Tibial nerve (tissue), 4 donors: ENCODE measurements at regions not wholly inside any gene's neighbourhood (a gene's known extent, or its start where the extent isn't known, plus 50 kb on each side); places are given as distances from the start of the nearest gene placed in this dataset.

Source experiments
- EP300 ChIP-seq, 2 donors: sonication (generic); formaldehyde crosslinking; IDR thresholded peaks; one replicate each; pipeline ENCODE4 v1.6.1; 2017; ENCODE audit warnings: antibody characterized with exemption in 2 of 2, mild to moderate bottlenecking in 1 of 2
- POLR2A ChIP-seq, 2 donors: fragments of 450-650 bp; IDR thresholded peaks; one replicate each; pipeline ENCODE4 v1.6.1; 2017; ENCODE audit warnings: antibody characterized with exemption in 2 of 2, mild to moderate bottlenecking in 2 of 2, moderate library complexity in 2 of 2
- TF ChIP-seq, protein P1 (sequence below), 5 experiments: fragments of 200-600 bp in 3 of 5; fragments of 450-650 bp in 2 of 5; sonication (generic) in 3 of 5; IDR thresholded peaks; one replicate each; pipeline ENCODE4 v1.5.1; 2016 to 2019; ENCODE audit warnings: antibody characterized with exemption in 5 of 5, mild to moderate bottlenecking in 3 of 5, moderate library complexity in 2 of 5

DNA sequence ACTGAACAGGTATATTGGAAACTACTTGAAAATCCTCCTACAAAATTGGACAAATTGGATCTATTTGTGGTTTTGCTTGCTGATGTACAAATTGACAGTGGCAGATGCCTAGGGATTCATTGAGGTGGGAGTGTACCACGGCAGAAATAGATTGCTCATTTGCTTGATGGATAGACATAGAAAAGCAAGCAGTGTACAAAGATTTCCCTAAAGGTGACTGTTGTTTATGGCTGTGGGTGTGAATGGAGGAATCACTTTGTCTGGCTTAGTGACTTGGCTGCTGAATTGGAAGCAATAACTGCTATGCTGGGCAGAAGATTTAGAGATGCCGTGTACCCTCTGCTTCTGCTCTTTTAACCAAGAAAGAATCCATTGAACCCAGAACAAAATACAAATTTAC lies 191.0 kb upstream of the GRID2 start:
- TF ChIP-seq, protein P1, sequence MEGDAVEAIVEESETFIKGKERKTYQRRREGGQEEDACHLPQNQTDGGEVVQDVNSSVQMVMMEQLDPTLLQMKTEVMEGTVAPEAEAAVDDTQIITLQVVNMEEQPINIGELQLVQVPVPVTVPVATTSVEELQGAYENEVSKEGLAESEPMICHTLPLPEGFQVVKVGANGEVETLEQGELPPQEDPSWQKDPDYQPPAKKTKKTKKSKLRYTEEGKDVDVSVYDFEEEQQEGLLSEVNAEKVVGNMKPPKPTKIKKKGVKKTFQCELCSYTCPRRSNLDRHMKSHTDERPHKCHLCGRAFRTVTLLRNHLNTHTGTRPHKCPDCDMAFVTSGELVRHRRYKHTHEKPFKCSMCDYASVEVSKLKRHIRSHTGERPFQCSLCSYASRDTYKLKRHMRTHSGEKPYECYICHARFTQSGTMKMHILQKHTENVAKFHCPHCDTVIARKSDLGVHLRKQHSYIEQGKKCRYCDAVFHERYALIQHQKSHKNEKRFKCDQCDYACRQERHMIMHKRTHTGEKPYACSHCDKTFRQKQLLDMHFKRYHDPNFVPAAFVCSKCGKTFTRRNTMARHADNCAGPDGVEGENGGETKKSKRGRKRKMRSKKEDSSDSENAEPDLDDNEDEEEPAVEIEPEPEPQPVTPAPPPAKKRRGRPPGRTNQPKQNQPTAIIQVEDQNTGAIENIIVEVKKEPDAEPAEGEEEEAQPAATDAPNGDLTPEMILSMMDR (IDR thresholded peaks at IDR 0.05), result no peak
- no peak for TF ChIP-seq POLR2A (IDR thresholded peaks at IDR 0.05)
- no peak for TF ChIP-seq EP300 (IDR thresholded peaks at IDR 0.05)
